ENCODE measurements at regions not wholly inside any gene's neighbourhood (a gene's known extent, or its start where the extent isn't known, plus 50 kb on each side); places are given as distances from the start of the nearest gene placed in this dataset.
"Not testable (repeated sequence)": the region's sequence is repeated elsewhere in the genome, so short reads cannot be mapped to it uniquely, and the experiment has no call there.

DNA sequence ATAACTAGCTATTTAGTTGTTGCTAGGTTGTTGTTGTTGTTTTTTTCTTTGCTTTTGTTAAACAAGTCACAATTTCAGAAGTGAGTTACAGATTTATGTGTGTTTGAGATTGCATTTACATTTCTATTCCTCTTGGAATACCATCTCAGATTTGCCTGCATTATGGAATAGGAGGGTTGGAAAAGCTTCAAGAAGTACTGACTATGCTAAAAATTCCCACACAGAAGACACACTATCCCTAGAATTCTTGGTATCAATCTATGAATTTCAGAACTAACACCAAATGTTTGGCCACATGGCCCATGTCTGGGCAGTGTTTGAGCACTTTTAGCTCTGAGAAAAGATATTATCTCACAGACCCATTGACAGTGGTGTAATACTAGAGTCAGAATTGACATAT lies 249.9 kb upstream of the NPVF start:
- TF ChIP-seq, protein P1, sequence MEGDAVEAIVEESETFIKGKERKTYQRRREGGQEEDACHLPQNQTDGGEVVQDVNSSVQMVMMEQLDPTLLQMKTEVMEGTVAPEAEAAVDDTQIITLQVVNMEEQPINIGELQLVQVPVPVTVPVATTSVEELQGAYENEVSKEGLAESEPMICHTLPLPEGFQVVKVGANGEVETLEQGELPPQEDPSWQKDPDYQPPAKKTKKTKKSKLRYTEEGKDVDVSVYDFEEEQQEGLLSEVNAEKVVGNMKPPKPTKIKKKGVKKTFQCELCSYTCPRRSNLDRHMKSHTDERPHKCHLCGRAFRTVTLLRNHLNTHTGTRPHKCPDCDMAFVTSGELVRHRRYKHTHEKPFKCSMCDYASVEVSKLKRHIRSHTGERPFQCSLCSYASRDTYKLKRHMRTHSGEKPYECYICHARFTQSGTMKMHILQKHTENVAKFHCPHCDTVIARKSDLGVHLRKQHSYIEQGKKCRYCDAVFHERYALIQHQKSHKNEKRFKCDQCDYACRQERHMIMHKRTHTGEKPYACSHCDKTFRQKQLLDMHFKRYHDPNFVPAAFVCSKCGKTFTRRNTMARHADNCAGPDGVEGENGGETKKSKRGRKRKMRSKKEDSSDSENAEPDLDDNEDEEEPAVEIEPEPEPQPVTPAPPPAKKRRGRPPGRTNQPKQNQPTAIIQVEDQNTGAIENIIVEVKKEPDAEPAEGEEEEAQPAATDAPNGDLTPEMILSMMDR (IDR thresholded peaks at IDR 0.05): not testable (repeated sequence)
- not testable (repeated sequence) for TF ChIP-seq POLR2A (IDR thresholded peaks at IDR 0.05)
